ENCODE measurements at regions not wholly inside any gene's neighbourhood (a gene's known extent, or its start where the extent isn't known, plus 50 kb on each side); places are given as distances from the start of the nearest gene placed in this dataset.

DNA sequence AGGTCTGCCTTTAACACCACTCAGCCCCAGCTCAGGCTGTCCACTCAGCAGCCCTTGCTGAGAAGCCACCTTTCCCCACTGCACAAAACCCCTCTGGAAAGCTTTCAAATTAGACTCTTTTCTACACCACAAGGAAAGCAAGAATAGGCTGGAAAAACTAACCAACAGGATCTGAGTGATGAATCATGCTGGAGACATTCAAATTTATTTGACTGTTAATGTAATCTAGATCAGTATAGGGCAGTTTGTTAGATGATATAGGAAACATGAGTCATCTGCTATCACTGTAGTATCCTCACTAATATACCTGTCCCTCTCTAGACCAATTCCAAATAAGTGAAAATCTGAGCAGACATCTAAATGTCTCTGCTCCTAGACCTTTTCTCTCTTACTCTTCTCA lies 127.8 kb upstream of the PAM start:
- no peak overlapping the region for H2AFZ ChIP-seq (ENCODE audit: control insufficient read depth, low read depth, low read length)
- TF ChIP-seq MAX (IDR thresholded peaks at IDR 0.05; ENCODE audit: low read depth, low read length) (no peak), E2F4 (IDR thresholded peaks at IDR 0.05; ENCODE audit: low read depth, low read length) (no peak), TARDBP (IDR thresholded peaks at IDR 0.05; ENCODE audit: borderline replicate concordance) (no peak), ZSCAN29 (IDR thresholded peaks at IDR 0.05) (no peak), POU2F2 (IDR thresholded peaks at IDR 0.05; ENCODE audit: borderline replicate concordance, low read depth, low read length) (no peak), RB1 (IDR thresholded peaks at IDR 0.05; ENCODE audit: borderline replicate concordance) (no peak), E2F8 (IDR thresholded peaks at IDR 0.05; ENCODE audit: low read depth, partially characterized antibody) (no peak), SMAD1 (IDR thresholded peaks at IDR 0.05; ENCODE audit: low read depth, partially characterized antibody) (no peak), POLR2A (IDR thresholded peaks at IDR 0.05; ENCODE audit: low read depth, low read length) (no peak), EP300 (IDR thresholded peaks at IDR 0.05; ENCODE audit: borderline replicate concordance in 1 of 2, control insufficient read depth in 1 of 2, low read depth in 2 of 2, low read length in 2 of 2) (no peak), BACH1 (IDR thresholded peaks at IDR 0.05; ENCODE audit: borderline replicate concordance) (no peak), HDGF (IDR thresholded peaks at IDR 0.05) (no peak), KDM1A (IDR thresholded peaks at IDR 0.05; ENCODE audit: borderline replicate concordance) (no peak)
- TF ChIP-seq, protein P1, sequence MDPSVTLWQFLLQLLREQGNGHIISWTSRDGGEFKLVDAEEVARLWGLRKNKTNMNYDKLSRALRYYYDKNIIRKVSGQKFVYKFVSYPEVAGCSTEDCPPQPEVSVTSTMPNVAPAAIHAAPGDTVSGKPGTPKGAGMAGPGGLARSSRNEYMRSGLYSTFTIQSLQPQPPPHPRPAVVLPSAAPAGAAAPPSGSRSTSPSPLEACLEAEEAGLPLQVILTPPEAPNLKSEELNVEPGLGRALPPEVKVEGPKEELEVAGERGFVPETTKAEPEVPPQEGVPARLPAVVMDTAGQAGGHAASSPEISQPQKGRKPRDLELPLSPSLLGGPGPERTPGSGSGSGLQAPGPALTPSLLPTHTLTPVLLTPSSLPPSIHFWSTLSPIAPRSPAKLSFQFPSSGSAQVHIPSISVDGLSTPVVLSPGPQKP (IDR thresholded peaks at IDR 0.05; ENCODE audit: low read depth, low read length), result no peak
- TF ChIP-seq, protein P2, sequence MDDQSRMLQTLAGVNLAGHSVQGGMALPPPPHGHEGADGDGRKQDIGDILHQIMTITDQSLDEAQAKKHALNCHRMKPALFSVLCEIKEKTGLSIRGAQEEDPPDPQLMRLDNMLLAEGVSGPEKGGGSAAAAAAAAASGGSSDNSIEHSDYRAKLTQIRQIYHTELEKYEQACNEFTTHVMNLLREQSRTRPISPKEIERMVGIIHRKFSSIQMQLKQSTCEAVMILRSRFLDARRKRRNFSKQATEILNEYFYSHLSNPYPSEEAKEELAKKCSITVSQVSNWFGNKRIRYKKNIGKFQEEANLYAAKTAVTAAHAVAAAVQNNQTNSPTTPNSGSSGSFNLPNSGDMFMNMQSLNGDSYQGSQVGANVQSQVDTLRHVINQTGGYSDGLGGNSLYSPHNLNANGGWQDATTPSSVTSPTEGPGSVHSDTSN (IDR thresholded peaks at IDR 0.05; ENCODE audit: insufficient replicate concordance, low read depth, low read length), result no peak
- DNase-seq (ENCODE audit: low read depth, low spot score) (no peak), ATAC-seq (no peak), FAIRE-seq (no peak)
- no peaks in the 10 kb centered on the region for H3K27me3 ChIP-seq (replicated peaks in 1 of 2; ENCODE audit: control insufficient read depth in 2 of 2, insufficient read depth in 2 of 2, low read length in 1 of 2)
- H3K4me3 ChIP-seq, result no peak overlapping the region
- no peaks in the 10 kb centered on the region for H3K79me2 ChIP-seq (ENCODE audit: control insufficient read depth, insufficient read depth, low read length)
- BruUV-seq (replicated peaks), result no TSS peak
- H3K36me3 ChIP-seq (ENCODE audit: control insufficient read depth in 2 of 2, insufficient read depth in 2 of 2, low read length in 1 of 2), result no peaks in the 10 kb centered on the region
- in situ Hi-C loops (cut with MboI) (no loop called here), intact Hi-C loops (cut with micrococcal nuclease; ENCODE audit: unreplicated experiment) (no loop called here)
- H3K4me2 ChIP-seq (ENCODE audit: control insufficient read depth, insufficient read depth), result no peak overlapping the region
- no peak overlapping the region for H3K9ac ChIP-seq (ENCODE audit: control insufficient read depth, insufficient read depth, low read length)
- H3K9me3 ChIP-seq (replicated peaks; ENCODE audit: control insufficient read depth, insufficient read depth, low read length), result no peaks in the 10 kb centered on the region
- ChIA-PET CTCF (interaction anchor here (1.3 to 1.8 kb wide), 3 partner anchors 16 to 512 kb away, joined by 3 to 4 read pairs (median 3); no protein-coding TSS in a partner anchor), RAD21 (ENCODE audit: unreplicated experiment) (no interaction called here), POLR2A (no interaction called here), SMC1A (ENCODE audit: uncharacterized antibody, unreplicated experiment) (interaction anchor here (1.2 to 1.3 kb wide), 3 partner anchors 9 to 24 kb away, joined by 3 to 4 read pairs (median 3); no protein-coding TSS in a partner anchor)
- H3K27ac ChIP-seq (ENCODE audit: control insufficient read depth, insufficient read depth), result no peak overlapping the region
- no peaks in the 10 kb centered on the region for H3K4me1 ChIP-seq (ENCODE audit: control insufficient read depth, insufficient read depth, low read length)
- no peaks in the 10 kb centered on the region for H4K20me1 ChIP-seq (ENCODE audit: control insufficient read depth, insufficient read depth)

Data from GM12878 (cell line).